HepG2 (cell line): ENCODE measurements at regions not wholly inside any gene's neighbourhood (a gene's known extent, or its start where the extent isn't known, plus 50 kb on each side); places are given as distances from the start of the nearest gene placed in this dataset.

ENCODE experiments used
- ATAC-seq: fragments of 200-7000 bp; cut with Tn5 transposase; 3 replicates; pipeline ENCODE4 v1.9.1; 2020; ENCODE audit warnings: mild to moderate bottlenecking, moderate library complexity
- BruUV-seq: library from RNA; stranded (reverse); fragments of 400-500 nt; replicated peaks from 2 replicates; lab custom pipeline; 2021; lab: Mats Ljungman, UMichigan
- CTCF ChIA-PET: fragments of 300-600 bp; formaldehyde crosslinking; extraction: SDS; loops from one replicate; lab custom pipeline; 2021; ENCODE audit warnings: low total read pairs, inconsistent platforms, low intra/inter-chr PET ratio; lab: Yijun Ruan, JAX
- POLR2A ChIA-PET: fragments of 350-600 bp; sonication (Branson Sonifier 250); formaldehyde crosslinking; loops from one replicate; lab custom pipeline; 2020; ENCODE audit warnings: antibody characterized with exemption, inconsistent platforms; lab: Yijun Ruan, JAX
- DNase-seq: peaks from one replicate; pipeline ENCODE4 v3.0.0-alpha.2; 2015; ENCODE audit warnings: low spot score
- FAIRE-seq: peaks from 3 replicates; lab custom pipeline; 2011; peaks lifted over from hg19 to GRCh38; lab: Jason Lieb, UNC
- H2AFZ ChIP-seq: one replicate; pipeline ENCODE4 v1.6.1; 2011; ENCODE audit warnings: low read length, inconsistent platforms
- H3K27ac ChIP-seq: fragments of 300-600 bp; 3 replicates; pipeline ENCODE4 v1.8.0; 2011; ENCODE audit warnings: mixed run types, mild to moderate bottlenecking, mixed read lengths, low read length, inconsistent platforms; ENCODE audit not compliant: insufficient read depth; ENCODE audit errors: extremely low read length
- H3K27me3 ChIP-seq, 2 experiments: fragments of 200-600 bp in 1 of 2; 2 replicates in 1 of 2; 3 replicates in 1 of 2; pipeline versions ENCODE4 v1.6.0 to v1.8.0; 2011; ENCODE audit warnings: low read length in 2 of 2, mild to moderate bottlenecking in 2 of 2, moderate library complexity in 2 of 2, inconsistent platforms in 1 of 2; ENCODE audit not compliant: insufficient read depth in 2 of 2, control insufficient read depth in 1 of 2
- H3K36me3 ChIP-seq, 2 experiments: fragments of 200-600 bp in 1 of 2; replicated peaks in 1 of 2; 2 replicates in 1 of 2; 3 replicates in 1 of 2; pipeline versions ENCODE4 v1.5.1 to v1.8.0; 2011; ENCODE audit warnings: low read length in 2 of 2, inconsistent platforms in 1 of 2; ENCODE audit not compliant: insufficient read depth in 2 of 2, control insufficient read depth in 1 of 2
- H3K4me1 ChIP-seq: 2 replicates; pipeline ENCODE4 v1.5.1; 2012; ENCODE audit warnings: low read length, inconsistent platforms; ENCODE audit not compliant: insufficient read depth
- H3K4me2 ChIP-seq: 2 replicates; pipeline ENCODE4 v1.6.0; 2011; ENCODE audit warnings: low read depth, low read length, inconsistent platforms
- H3K4me3 ChIP-seq, 3 experiments: fragments of 200-600 bp in 1 of 3; sonication (generic), shearing (Covaris generic) in 1 of 3; replicated peaks in 1 of 3; 2 replicates each; pipeline ENCODE4 v1.5.1; 2011 to 2016; ENCODE audit warnings: low read length in 3 of 3, inconsistent platforms in 2 of 3, low read depth in 2 of 3, mild to moderate bottlenecking in 2 of 3, control low read depth in 1 of 3, mixed read lengths in 1 of 3; ENCODE audit not compliant: insufficient read depth in 1 of 3
- H3K79me2 ChIP-seq: one replicate; pipeline ENCODE4 v1.6.1; 2011; ENCODE audit warnings: low read length, inconsistent platforms; ENCODE audit not compliant: insufficient read depth
- H3K9ac ChIP-seq: 2 replicates; pipeline ENCODE4 v1.6.0; 2011; ENCODE audit warnings: mild to moderate bottlenecking, low read depth, low read length, inconsistent platforms; ENCODE audit not compliant: insufficient read depth
- H3K9me3 ChIP-seq: 2 replicates; pipeline ENCODE4 v1.5.1; 2012; ENCODE audit warnings: mild to moderate bottlenecking, low read length
- H4K20me1 ChIP-seq: 2 replicates; pipeline ENCODE4 v1.6.0; 2011; ENCODE audit warnings: inconsistent platforms, mild to moderate bottlenecking, low read length, moderate library complexity; ENCODE audit not compliant: insufficient read depth
- ATF2 ChIP-seq: sonication (generic); formaldehyde crosslinking; IDR thresholded peaks from 2 replicates; pipeline ENCODE4 v1.4.0; 2020; ENCODE audit warnings: missing genetic modification reagents
- CHD2 ChIP-seq: IDR thresholded peaks from 2 replicates; pipeline ENCODE4 v1.6.1; 2011; ENCODE audit warnings: low read depth, low read length, improper control_type of control experiment
- GATAD2A ChIP-seq: IDR thresholded peaks from 2 replicates; pipeline ENCODE4 v1.6.1; 2016
- HDAC2 ChIP-seq: sonication (generic); formaldehyde crosslinking; IDR thresholded peaks from 2 replicates; pipeline ENCODE4 v1.4.0; 2020; ENCODE audit warnings: missing genetic modification reagents
- HNRNPL ChIP-seq: fragments of 200-400 bp; formaldehyde crosslinking; IDR thresholded peaks from 2 replicates; pipeline ENCODE4 v1.6.1; 2017; ENCODE audit warnings: mild to moderate bottlenecking, low read depth, low read length
- MTA3 ChIP-seq: sonication (generic); formaldehyde crosslinking; IDR thresholded peaks from 2 replicates; pipeline ENCODE4 v1.4.0; 2020; ENCODE audit warnings: missing genetic modification reagents
- PPARG ChIP-seq: conservative IDR thresholded peaks from 2 replicates; pipeline ENCODE4 v1.6.1; 2016; ENCODE audit warnings: missing biosample characterization, missing genetic modification reagents
- PTBP1 ChIP-seq: fragments of 200-400 bp; formaldehyde crosslinking; IDR thresholded peaks from 2 replicates; pipeline ENCODE4 v1.6.1; 2018; ENCODE audit warnings: low read length, low read depth; ENCODE audit not compliant: poor library complexity, severe bottlenecking
- SOX13 ChIP-seq, 3 experiments: fragments of 450-650 bp in 1 of 3; sonication (generic) in 1 of 3; formaldehyde crosslinking in 1 of 3; IDR thresholded peaks in 2 of 3; conservative IDR thresholded peaks in 1 of 3; 2 replicates each; pipeline versions ENCODE4 v1.5.0 to v1.6.1; 2016 to 2020; ENCODE audit warnings: antibody characterized with exemption in 1 of 3, mild to moderate bottlenecking in 1 of 3, missing compliant biosample characterization in 1 of 3, missing genetic modification reagents in 1 of 3, moderate library complexity in 1 of 3
- STAT5B ChIP-seq: sonication (generic); formaldehyde crosslinking; IDR thresholded peaks from 2 replicates; pipeline ENCODE4 v1.4.0; 2020; ENCODE audit warnings: missing genetic modification reagents
- THAP8 ChIP-seq: sonication (generic); formaldehyde crosslinking; IDR thresholded peaks from 2 replicates; pipeline ENCODE4 v1.5.1; 2020; ENCODE audit warnings: missing genetic modification reagents, mild to moderate bottlenecking, borderline replicate concordance
- ZNF10 ChIP-seq: sonication (generic); formaldehyde crosslinking; IDR thresholded peaks from 2 replicates; pipeline ENCODE4 v1.4.0; 2020; ENCODE audit warnings: mild to moderate bottlenecking, low read depth, missing genetic modification reagents, borderline replicate concordance
- ZNF138 ChIP-seq: sonication (generic); formaldehyde crosslinking; IDR thresholded peaks from 2 replicates; pipeline ENCODE4 v1.5.0; 2020; ENCODE audit warnings: mild to moderate bottlenecking, low read depth, missing genetic modification reagents
- ZNF354B ChIP-seq: sonication (generic); formaldehyde crosslinking; IDR thresholded peaks from 2 replicates; pipeline ENCODE4 v1.8.0; 2022; ENCODE audit warnings: mild to moderate bottlenecking, missing genetic modification reagents
- ZNF746 ChIP-seq: sonication (generic); formaldehyde crosslinking; IDR thresholded peaks from 2 replicates; pipeline ENCODE4 v1.8.0; 2022; ENCODE audit warnings: mild to moderate bottlenecking, missing genetic modification reagents
- ZNF839 ChIP-seq: sonication (generic); formaldehyde crosslinking; IDR thresholded peaks from 2 replicates; pipeline ENCODE4 v1.4.0; 2020; ENCODE audit warnings: missing genetic modification reagents, mild to moderate bottlenecking, borderline replicate concordance
- ZNF891 ChIP-seq: sonication (generic); formaldehyde crosslinking; IDR thresholded peaks from 2 replicates; pipeline ENCODE4 v1.5.0; 2020; ENCODE audit warnings: mild to moderate bottlenecking, missing genetic modification reagents
- WGBS: methylation state at CpG from one replicate; pipeline ENCODE4 v1.1.6; 2017; ENCODE audit warnings: low lambda C conversion rate; 5-methylcytosine and 5-hydroxymethylcytosine counted together
- in situ Hi-C: cut with HindIII; loops from 2 replicates; pipeline ENCODE4 v1.10.0; 2017; ENCODE audit warnings: low pct_unique_long_range_greater_than_20kb; ENCODE audit not compliant: extremely low pct_ligation_motif_present
- intact Hi-C: fragments of 100-400 bp; cut with micrococcal nuclease; formaldehyde crosslinking; loops from one replicate; pipeline ENCODE4 v1.10.0; 2022; ENCODE audit not compliant: unreplicated experiment
- TF ChIP-seq, protein P1 (sequence below): sonication (generic); formaldehyde crosslinking; conservative IDR thresholded peaks from 2 replicates; pipeline ENCODE4 v1.8.0; 2022; ENCODE audit warnings: low read depth, missing genetic modification reagents
- TF ChIP-seq, protein P2 (sequence below): sonication (generic); formaldehyde crosslinking; IDR thresholded peaks from 2 replicates; pipeline ENCODE4 v1.8.0; 2022; ENCODE audit warnings: mild to moderate bottlenecking, missing genetic modification reagents; ENCODE audit not compliant: insufficient replicate concordance

DNA sequence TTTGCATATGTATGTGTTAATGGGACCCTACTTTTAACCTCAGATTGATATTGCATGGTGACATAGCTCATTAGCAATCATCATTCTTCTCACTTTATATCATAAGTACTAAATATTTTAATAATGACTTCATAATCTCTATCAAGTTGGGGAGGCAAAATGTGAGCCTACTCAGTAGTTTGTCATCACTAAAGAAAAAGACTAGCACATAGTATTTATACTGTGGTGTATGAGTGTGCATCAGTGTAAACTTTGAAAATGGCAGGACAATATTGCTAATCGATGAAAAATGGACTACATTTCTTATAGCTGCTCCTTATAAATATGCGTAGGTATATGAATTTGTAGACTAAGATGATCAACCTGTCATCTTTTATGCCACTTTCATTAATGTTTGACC lies 624.5 kb upstream of the ROBO2 start:
- CTCF ChIA-PET = no interaction called here
- Histone ChIP-seq H3K36me3 (no peaks in the 10 kb centered on the region), H3K4me1 (no peaks in the 10 kb centered on the region), H3K27ac (no peak overlapping the region), H3K9ac (no peak overlapping the region), H3K4me2 (no peak overlapping the region), H4K20me1 (no peaks in the 10 kb centered on the region), H3K79me2 (no peaks in the 10 kb centered on the region), H2AFZ (no peak overlapping the region), H3K27me3 (no peaks in the 10 kb centered on the region), H3K9me3 (peaks cover 19% of the 10 kb centered on the region), H3K4me3 (no peak overlapping the region)
- POLR2A ChIA-PET = no interaction called here
- no peak for FAIRE-seq
- no peak for TF ChIP-seq ZNF891
- no peak for TF ChIP-seq STAT5B
- TF ChIP-seq PTBP1 = no peak
- no peak for TF ChIP-seq HNRNPL
- TF ChIP-seq, protein P1, sequence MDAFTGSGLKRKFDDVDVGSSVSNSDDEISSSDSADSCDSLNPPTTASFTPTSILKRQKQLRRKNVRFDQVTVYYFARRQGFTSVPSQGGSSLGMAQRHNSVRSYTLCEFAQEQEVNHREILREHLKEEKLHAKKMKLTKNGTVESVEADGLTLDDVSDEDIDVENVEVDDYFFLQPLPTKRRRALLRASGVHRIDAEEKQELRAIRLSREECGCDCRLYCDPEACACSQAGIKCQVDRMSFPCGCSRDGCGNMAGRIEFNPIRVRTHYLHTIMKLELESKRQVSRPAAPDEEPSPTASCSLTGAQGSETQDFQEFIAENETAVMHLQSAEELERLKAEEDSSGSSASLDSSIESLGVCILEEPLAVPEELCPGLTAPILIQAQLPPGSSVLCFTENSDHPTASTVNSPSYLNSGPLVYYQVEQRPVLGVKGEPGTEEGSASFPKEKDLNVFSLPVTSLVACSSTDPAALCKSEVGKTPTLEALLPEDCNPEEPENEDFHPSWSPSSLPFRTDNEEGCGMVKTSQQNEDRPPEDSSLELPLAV = no peak
- TF ChIP-seq SOX13 (IDR thresholded peaks at IDR 0.05) = no peak
- no peak for TF ChIP-seq SOX13 (CRISPR knock-in tag; conservative IDR thresholded peaks at IDR 0.05 in 1 of 2, IDR thresholded peaks at IDR 0.05 in 1 of 2)
- no peak for TF ChIP-seq ZNF138 (CRISPR knock-in tag)
- no peak for TF ChIP-seq ZNF746 (CRISPR knock-in tag)
- no peak for TF ChIP-seq ZNF354B
- TF ChIP-seq ZNF10 = no peak
- TF ChIP-seq, protein P2, sequence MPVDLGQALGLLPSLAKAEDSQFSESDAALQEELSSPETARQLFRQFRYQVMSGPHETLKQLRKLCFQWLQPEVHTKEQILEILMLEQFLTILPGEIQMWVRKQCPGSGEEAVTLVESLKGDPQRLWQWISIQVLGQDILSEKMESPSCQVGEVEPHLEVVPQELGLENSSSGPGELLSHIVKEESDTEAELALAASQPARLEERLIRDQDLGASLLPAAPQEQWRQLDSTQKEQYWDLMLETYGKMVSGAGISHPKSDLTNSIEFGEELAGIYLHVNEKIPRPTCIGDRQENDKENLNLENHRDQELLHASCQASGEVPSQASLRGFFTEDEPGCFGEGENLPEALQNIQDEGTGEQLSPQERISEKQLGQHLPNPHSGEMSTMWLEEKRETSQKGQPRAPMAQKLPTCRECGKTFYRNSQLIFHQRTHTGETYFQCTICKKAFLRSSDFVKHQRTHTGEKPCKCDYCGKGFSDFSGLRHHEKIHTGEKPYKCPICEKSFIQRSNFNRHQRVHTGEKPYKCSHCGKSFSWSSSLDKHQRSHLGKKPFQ = no peak
- TF ChIP-seq ZNF839 = no peak
- no peak for TF ChIP-seq THAP8 (CRISPR knock-in tag)
- TF ChIP-seq HDAC2 (CRISPR knock-in tag) = no peak
- TF ChIP-seq MTA3 (CRISPR knock-in tag) = no peak
- no peak for TF ChIP-seq PPARG
- TF ChIP-seq ATF2 (CRISPR knock-in tag) = no peak
- no peak for TF ChIP-seq CHD2
- TF ChIP-seq GATAD2A (CRISPR knock-in tag) = no peak
- ATAC-seq = no peak
- intact Hi-C loops (no loop called here), in situ Hi-C loops (no loop called here)
- BruUV-seq = no TSS peak
- no peak for DNase-seq
- 25% methylated on average over 2 of the region's 2 CpGs for WGBS
